ENCODE measurements at regions not wholly inside any gene's neighbourhood (a gene's known extent, or its start where the extent isn't known, plus 50 kb on each side); places are given as distances from the start of the nearest gene placed in this dataset.

DNA sequence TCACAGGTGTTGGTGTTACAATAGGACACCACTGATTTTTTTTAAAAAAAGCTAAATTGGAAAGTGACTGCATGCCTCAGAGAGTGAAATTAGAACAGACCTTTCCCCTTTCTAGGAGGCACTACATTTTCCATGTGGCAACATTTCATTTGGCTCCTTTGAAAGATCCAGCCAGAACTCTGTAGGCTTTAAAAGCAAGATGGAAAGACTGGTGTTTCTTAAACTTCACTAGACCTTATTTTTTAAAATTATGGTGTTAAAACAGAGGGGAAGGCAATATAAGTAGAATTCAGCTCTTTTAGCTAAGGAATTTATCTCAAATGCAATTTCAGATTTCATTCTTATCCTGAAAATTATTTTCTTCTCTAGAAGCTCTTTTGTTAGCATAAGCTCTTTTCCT lies 317.6 kb upstream of the TGFBR2 start:
- TF ChIP-seq CTCF (IDR thresholded peaks at IDR 0.05) (no peak), ZFX (IDR thresholded peaks at IDR 0.05; ENCODE audit: borderline replicate concordance) (no peak)

Measured in 22Rv1 (cell line).